Lower leg skin (tissue), 3 donors: ENCODE measurements at regions not wholly inside any gene's neighbourhood (a gene's known extent, or its start where the extent isn't known, plus 50 kb on each side); places are given as distances from the start of the nearest gene placed in this dataset.

Source experiments
- POLR2A ChIP-seq, 2 donors: fragments of 450-650 bp; IDR thresholded peaks; one replicate each; pipeline ENCODE4 v1.6.1; 2016 to 2017; ENCODE audit warnings: antibody characterized with exemption in 2 of 2, mild to moderate bottlenecking in 1 of 2, moderate library complexity in 1 of 2
- TF ChIP-seq, protein P1 (sequence below), 3 donors: fragments of 450-650 bp; IDR thresholded peaks; one replicate each; pipeline ENCODE4 v1.5.1; 2016; ENCODE audit warnings: antibody characterized with exemption in 3 of 3, mild to moderate bottlenecking in 3 of 3, moderate library complexity in 2 of 3

DNA sequence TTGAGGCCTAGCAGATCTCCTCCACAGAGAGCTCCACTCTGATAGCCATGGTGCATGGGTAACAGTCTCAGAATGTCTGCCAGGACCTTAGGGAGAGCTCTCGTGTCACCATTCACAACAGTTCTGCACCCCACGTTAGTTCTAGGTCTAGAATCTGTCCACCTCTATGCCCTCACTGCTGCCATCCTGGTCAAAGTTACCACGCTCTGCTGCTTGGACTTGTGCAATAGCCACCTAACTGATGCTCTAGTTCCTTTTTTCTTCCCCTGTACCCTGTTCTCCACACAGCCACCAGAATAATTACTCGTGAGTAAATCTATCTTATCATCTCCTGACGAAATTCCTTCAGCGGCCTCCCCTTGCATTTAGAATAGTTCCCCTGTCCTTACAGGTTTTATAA lies 268.8 kb upstream of the GATB start:
- TF ChIP-seq, protein P1, sequence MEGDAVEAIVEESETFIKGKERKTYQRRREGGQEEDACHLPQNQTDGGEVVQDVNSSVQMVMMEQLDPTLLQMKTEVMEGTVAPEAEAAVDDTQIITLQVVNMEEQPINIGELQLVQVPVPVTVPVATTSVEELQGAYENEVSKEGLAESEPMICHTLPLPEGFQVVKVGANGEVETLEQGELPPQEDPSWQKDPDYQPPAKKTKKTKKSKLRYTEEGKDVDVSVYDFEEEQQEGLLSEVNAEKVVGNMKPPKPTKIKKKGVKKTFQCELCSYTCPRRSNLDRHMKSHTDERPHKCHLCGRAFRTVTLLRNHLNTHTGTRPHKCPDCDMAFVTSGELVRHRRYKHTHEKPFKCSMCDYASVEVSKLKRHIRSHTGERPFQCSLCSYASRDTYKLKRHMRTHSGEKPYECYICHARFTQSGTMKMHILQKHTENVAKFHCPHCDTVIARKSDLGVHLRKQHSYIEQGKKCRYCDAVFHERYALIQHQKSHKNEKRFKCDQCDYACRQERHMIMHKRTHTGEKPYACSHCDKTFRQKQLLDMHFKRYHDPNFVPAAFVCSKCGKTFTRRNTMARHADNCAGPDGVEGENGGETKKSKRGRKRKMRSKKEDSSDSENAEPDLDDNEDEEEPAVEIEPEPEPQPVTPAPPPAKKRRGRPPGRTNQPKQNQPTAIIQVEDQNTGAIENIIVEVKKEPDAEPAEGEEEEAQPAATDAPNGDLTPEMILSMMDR (IDR thresholded peaks at IDR 0.05) = no peak
- TF ChIP-seq POLR2A (IDR thresholded peaks at IDR 0.05) = no peak
